ENCODE measurements at regions not wholly inside any gene's neighbourhood (a gene's known extent, or its start where the extent isn't known, plus 50 kb on each side); places are given as distances from the start of the nearest gene placed in this dataset.

DNA sequence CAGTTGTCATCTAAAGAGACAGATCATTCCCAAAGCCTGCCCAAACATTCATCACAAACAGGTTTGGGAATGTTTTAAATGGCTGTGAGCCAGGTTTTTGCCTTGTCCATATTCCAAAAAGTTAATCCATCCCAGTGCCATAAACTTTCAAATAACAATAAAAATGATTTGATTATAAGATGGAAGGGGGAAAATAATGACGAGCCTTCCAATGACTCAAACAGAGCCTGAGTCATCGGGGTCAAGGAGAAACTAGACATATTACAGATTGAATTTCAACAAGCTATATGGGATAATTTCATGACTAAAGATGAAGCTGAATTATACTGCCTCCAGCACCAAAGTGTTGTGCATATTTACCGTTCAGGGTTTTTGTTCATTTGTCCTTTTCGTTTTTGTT lies 195.8 kb upstream of the PKN2 start:
- TF ChIP-seq, protein P1, sequence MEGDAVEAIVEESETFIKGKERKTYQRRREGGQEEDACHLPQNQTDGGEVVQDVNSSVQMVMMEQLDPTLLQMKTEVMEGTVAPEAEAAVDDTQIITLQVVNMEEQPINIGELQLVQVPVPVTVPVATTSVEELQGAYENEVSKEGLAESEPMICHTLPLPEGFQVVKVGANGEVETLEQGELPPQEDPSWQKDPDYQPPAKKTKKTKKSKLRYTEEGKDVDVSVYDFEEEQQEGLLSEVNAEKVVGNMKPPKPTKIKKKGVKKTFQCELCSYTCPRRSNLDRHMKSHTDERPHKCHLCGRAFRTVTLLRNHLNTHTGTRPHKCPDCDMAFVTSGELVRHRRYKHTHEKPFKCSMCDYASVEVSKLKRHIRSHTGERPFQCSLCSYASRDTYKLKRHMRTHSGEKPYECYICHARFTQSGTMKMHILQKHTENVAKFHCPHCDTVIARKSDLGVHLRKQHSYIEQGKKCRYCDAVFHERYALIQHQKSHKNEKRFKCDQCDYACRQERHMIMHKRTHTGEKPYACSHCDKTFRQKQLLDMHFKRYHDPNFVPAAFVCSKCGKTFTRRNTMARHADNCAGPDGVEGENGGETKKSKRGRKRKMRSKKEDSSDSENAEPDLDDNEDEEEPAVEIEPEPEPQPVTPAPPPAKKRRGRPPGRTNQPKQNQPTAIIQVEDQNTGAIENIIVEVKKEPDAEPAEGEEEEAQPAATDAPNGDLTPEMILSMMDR (IDR thresholded peaks at IDR 0.05 in 4 of 5, conservative IDR thresholded peaks at IDR 0.05 in 1 of 5): no peak
- no peak for TF ChIP-seq POLR2A (IDR thresholded peaks at IDR 0.05)

All from gastrocnemius medialis (tissue), 4 donors.